Gastroesophageal sphincter (tissue), 3 donors: ENCODE measurements at regions not wholly inside any gene's neighbourhood (a gene's known extent, or its start where the extent isn't known, plus 50 kb on each side); places are given as distances from the start of the nearest gene placed in this dataset.
"Not testable (repeated sequence)": the region's sequence is repeated elsewhere in the genome, so short reads cannot be mapped to it uniquely, and the experiment has no call there.

ENCODE experiments used
- EP300 ChIP-seq: sonication (generic); formaldehyde crosslinking; IDR thresholded peaks from one replicate; pipeline ENCODE4 v1.6.1; 2017; ENCODE audit warnings: antibody characterized with exemption, mild to moderate bottlenecking
- POLR2A ChIP-seq, 2 donors: fragments of 450-650 bp; IDR thresholded peaks; one replicate each; pipeline ENCODE4 v1.6.1; 2017; ENCODE audit warnings: antibody characterized with exemption in 2 of 2, mild to moderate bottlenecking in 2 of 2, moderate library complexity in 1 of 2
- POLR2AphosphoS5 ChIP-seq: sonication (generic); formaldehyde crosslinking; IDR thresholded peaks from one replicate; pipeline ENCODE4 v1.6.1; 2017; ENCODE audit warnings: antibody characterized with exemption
- TF ChIP-seq, protein P1 (sequence below), 4 experiments: fragments of 200-600 bp in 2 of 4; fragments of 450-650 bp in 2 of 4; sonication (generic) in 1 of 4; IDR thresholded peaks; one replicate each; pipeline ENCODE4 v1.5.1; 2017 to 2019; ENCODE audit warnings: antibody characterized with exemption in 4 of 4, mild to moderate bottlenecking in 2 of 4, moderate library complexity in 2 of 4

DNA sequence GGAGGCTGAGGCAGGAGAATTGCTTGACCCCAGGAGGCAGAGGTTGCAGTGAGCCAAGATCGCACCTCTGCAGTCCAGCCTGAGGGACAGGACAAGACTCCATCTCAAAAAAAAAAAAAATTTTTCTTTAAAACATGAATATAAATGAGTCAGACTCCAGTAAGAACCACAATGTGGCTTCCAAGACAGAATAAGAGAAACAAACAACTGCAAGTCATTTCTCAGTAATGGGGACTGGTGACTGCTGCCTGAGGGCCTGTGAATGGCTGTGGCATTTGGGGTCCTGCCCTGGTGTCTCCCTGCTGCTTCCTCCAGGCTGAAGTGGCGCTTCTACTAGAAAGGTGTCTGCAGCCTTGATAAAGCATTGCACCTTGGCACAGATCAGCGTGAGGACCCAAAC is 113.8 kb upstream of the FAM240B start:
- TF ChIP-seq, protein P1, sequence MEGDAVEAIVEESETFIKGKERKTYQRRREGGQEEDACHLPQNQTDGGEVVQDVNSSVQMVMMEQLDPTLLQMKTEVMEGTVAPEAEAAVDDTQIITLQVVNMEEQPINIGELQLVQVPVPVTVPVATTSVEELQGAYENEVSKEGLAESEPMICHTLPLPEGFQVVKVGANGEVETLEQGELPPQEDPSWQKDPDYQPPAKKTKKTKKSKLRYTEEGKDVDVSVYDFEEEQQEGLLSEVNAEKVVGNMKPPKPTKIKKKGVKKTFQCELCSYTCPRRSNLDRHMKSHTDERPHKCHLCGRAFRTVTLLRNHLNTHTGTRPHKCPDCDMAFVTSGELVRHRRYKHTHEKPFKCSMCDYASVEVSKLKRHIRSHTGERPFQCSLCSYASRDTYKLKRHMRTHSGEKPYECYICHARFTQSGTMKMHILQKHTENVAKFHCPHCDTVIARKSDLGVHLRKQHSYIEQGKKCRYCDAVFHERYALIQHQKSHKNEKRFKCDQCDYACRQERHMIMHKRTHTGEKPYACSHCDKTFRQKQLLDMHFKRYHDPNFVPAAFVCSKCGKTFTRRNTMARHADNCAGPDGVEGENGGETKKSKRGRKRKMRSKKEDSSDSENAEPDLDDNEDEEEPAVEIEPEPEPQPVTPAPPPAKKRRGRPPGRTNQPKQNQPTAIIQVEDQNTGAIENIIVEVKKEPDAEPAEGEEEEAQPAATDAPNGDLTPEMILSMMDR (IDR thresholded peaks at IDR 0.05) = not testable (repeated sequence)
- not testable (repeated sequence) for TF ChIP-seq POLR2A (IDR thresholded peaks at IDR 0.05); EP300; POLR2AphosphoS5
